Subcutaneous abdominal adipose tissue (tissue), 5 donors: ENCODE measurements at regions not wholly inside any gene's neighbourhood (a gene's known extent, or its start where the extent isn't known, plus 50 kb on each side); places are given as distances from the start of the nearest gene placed in this dataset.

Experiments used
- H3K27ac ChIP-seq: one replicate; pipeline ENCODE4 v1.7.0; 2013; ENCODE audit warnings: low read depth, mild to moderate bottlenecking, inconsistent platforms, low read length, moderate library complexity
- H3K27me3 ChIP-seq, 5 donors: one replicate each; pipeline ENCODE4 v1.7.0; 2013; ENCODE audit warnings: low read length in 5 of 5, inconsistent platforms in 1 of 5; ENCODE audit not compliant: control insufficient read depth in 5 of 5, insufficient read depth in 4 of 5
- H3K36me3 ChIP-seq, 5 donors: one replicate each; pipeline ENCODE4 v1.7.0; 2013; ENCODE audit warnings: low read length in 5 of 5; ENCODE audit not compliant: control insufficient read depth in 5 of 5, insufficient read depth in 5 of 5
- H3K4me1 ChIP-seq, 5 donors: one replicate each; pipeline ENCODE4 v1.7.0; 2013; ENCODE audit warnings: low read length in 5 of 5, mild to moderate bottlenecking in 3 of 5, moderate library complexity in 1 of 5; ENCODE audit not compliant: control insufficient read depth in 5 of 5, insufficient read depth in 5 of 5
- H3K4me3 ChIP-seq, 5 donors: one replicate each; pipeline ENCODE4 v1.7.0; 2013; ENCODE audit warnings: low read length in 5 of 5, low read depth in 1 of 5
- H3K9ac ChIP-seq, 5 donors: one replicate each; pipeline ENCODE4 v1.7.0; 2013; ENCODE audit warnings: low read length in 5 of 5, mild to moderate bottlenecking in 4 of 5, moderate library complexity in 3 of 5
- H3K9me3 ChIP-seq, 5 donors: one replicate each; pipeline ENCODE4 v1.7.0; 2013; ENCODE audit warnings: low read length in 5 of 5; ENCODE audit not compliant: control insufficient read depth in 5 of 5
- donor health status: healthy.
- donor health status: healthy.
- donor health status: healthy.
- donor health status: healthy.
- donor health status: healthy.

- Histone ChIP-seq H3K9me3 (no peaks in the 10 kb centered on the region), H3K27me3 (no peaks in the 10 kb centered on the region), H3K36me3 (no peaks in the 10 kb centered on the region), H3K27ac (no peak overlapping the region), H3K4me3 (no peak overlapping the region), H3K9ac (no peak overlapping the region), H3K4me1 (no peaks in the 10 kb centered on the region)
These were observed 87.9 kb upstream of the KCNH7 start for GRCh38 chr2:162926501-162926900.

- Histone ChIP-seq H3K9ac (no peak overlapping the region), H3K36me3 (no peaks in the 10 kb centered on the region)
These were observed 87.0 kb upstream of the KCNH7 start for GRCh38 chr2:162925595-162925994.

GRCh38 chr2:162919111-162919510 lies 80.5 kb upstream of the KCNH7 start:
- no peak overlapping the region for H3K9ac ChIP-seq
- no peaks in the 10 kb centered on the region for H3K27me3 ChIP-seq
- H3K4me1 ChIP-seq: no peaks in the 10 kb centered on the region
- H3K36me3 ChIP-seq: no peaks in the 10 kb centered on the region
- peaks cover 0 to 3% (median 0%) of the 10 kb centered on the region in 5 donors for H3K9me3 ChIP-seq
- H3K27ac ChIP-seq: no peak overlapping the region
- H3K4me3 ChIP-seq: no peak overlapping the region

More at GRCh38 chr2:162925595-162925994, 87.0 kb upstream of the KCNH7 start:
- H3K4me1 ChIP-seq: no peaks in the 10 kb centered on the region
- no peak overlapping the region for H3K27ac ChIP-seq
- H3K27me3 ChIP-seq: no peaks in the 10 kb centered on the region
- no peaks in the 10 kb centered on the region for H3K9me3 ChIP-seq
- no peak overlapping the region for H3K4me3 ChIP-seq

GRCh38 chr2:162917626-162918025 lies 79.1 kb upstream of the KCNH7 start:
- H3K27ac ChIP-seq: no peak overlapping the region
- peaks cover 0 to 3% (median 0%) of the 10 kb centered on the region in 5 donors for H3K9me3 ChIP-seq
- H3K4me1 ChIP-seq: no peaks in the 10 kb centered on the region
- H3K36me3 ChIP-seq: no peaks in the 10 kb centered on the region
- H3K9ac ChIP-seq: no peak overlapping the region
- no peak overlapping the region for H3K4me3 ChIP-seq
- no peaks in the 10 kb centered on the region for H3K27me3 ChIP-seq

GRCh38 chr2:162916286-162916801 lies 77.8 kb upstream of the KCNH7 start:
- no peak overlapping the region for H3K27ac ChIP-seq
- peaks cover 0 to 3% (median 0%) of the 10 kb centered on the region in 5 donors for H3K9me3 ChIP-seq
- H3K36me3 ChIP-seq: no peaks in the 10 kb centered on the region
- H3K4me1 ChIP-seq: no peaks in the 10 kb centered on the region
- H3K9ac ChIP-seq: no peak overlapping the region
- H3K4me3 ChIP-seq: no peak overlapping the region
- no peaks in the 10 kb centered on the region for H3K27me3 ChIP-seq

GRCh38 chr2:162915858-162916257 lies 77.3 kb upstream of the KCNH7 start:
- Histone ChIP-seq H3K4me1 (no peaks in the 10 kb centered on the region), H3K9me3 (peaks cover 0 to 3% (median 0%) of the 10 kb centered on the region in 5 donors), H3K27ac (no peak overlapping the region), H3K9ac (no peak overlapping the region), H3K27me3 (no peaks in the 10 kb centered on the region), H3K4me3 (no peak overlapping the region), H3K36me3 (no peaks in the 10 kb centered on the region)

- Histone ChIP-seq H3K27ac (no peak overlapping the region), H3K27me3 (no peaks in the 10 kb centered on the region), H3K9ac (no peak overlapping the region), H3K9me3 (peaks cover 0 to 3% (median 0%) of the 10 kb centered on the region in 5 donors), H3K36me3 (no peaks in the 10 kb centered on the region), H3K4me3 (no peak overlapping the region), H3K4me1 (no peaks in the 10 kb centered on the region)
These were observed 75.6 kb upstream of the KCNH7 start for GRCh38 chr2:162914161-162914560.

GRCh38 chr2:162912787-162913186 lies 74.2 kb upstream of the KCNH7 start:
- no peaks in the 10 kb centered on the region for H3K4me1 ChIP-seq
- H3K9me3 ChIP-seq: peaks cover 0 to 3% (median 0%) of the 10 kb centered on the region in 5 donors
- H3K27me3 ChIP-seq: no peaks in the 10 kb centered on the region
- H3K9ac ChIP-seq: no peak overlapping the region
- no peaks in the 10 kb centered on the region for H3K36me3 ChIP-seq
- H3K4me3 ChIP-seq: no peak overlapping the region
- H3K27ac ChIP-seq: no peak overlapping the region

GRCh38 chr2:162908567-162908966 lies 70.0 kb upstream of the KCNH7 start:
- no peaks in the 10 kb centered on the region for H3K4me1 ChIP-seq
- no peak overlapping the region for H3K4me3 ChIP-seq
- H3K27ac ChIP-seq: no peak overlapping the region
- no peak overlapping the region for H3K9ac ChIP-seq
- H3K36me3 ChIP-seq: no peaks in the 10 kb centered on the region
- no peaks in the 10 kb centered on the region for H3K9me3 ChIP-seq
- no peaks in the 10 kb centered on the region for H3K27me3 ChIP-seq

- Histone ChIP-seq H3K27me3 (no peaks in the 10 kb centered on the region), H3K9me3 (no peaks in the 10 kb centered on the region), H3K36me3 (no peaks in the 10 kb centered on the region), H3K27ac (no peak overlapping the region), H3K4me3 (no peak overlapping the region), H3K4me1 (no peaks in the 10 kb centered on the region), H3K9ac (no peak overlapping the region)
These were observed 52.2 kb upstream of the KCNH7 start for GRCh38 chr2:162890690-162891311.
